CD4-positive, alpha-beta T cell treated with Interleukin-4 for 4 hours (primary cell): ENCODE measurements at regions not wholly inside any gene's neighbourhood (a gene's known extent, or its start where the extent isn't known, plus 50 kb on each side); places are given as distances from the start of the nearest gene placed in this dataset.
"Not testable (repeated sequence)": the region's sequence is repeated elsewhere in the genome, so short reads cannot be mapped to it uniquely, and the experiment has no call there.

Experiments used
- DNase-seq: peaks from one replicate; pipeline ENCODE4 v3.0.0-alpha.2; 2020

DNA sequence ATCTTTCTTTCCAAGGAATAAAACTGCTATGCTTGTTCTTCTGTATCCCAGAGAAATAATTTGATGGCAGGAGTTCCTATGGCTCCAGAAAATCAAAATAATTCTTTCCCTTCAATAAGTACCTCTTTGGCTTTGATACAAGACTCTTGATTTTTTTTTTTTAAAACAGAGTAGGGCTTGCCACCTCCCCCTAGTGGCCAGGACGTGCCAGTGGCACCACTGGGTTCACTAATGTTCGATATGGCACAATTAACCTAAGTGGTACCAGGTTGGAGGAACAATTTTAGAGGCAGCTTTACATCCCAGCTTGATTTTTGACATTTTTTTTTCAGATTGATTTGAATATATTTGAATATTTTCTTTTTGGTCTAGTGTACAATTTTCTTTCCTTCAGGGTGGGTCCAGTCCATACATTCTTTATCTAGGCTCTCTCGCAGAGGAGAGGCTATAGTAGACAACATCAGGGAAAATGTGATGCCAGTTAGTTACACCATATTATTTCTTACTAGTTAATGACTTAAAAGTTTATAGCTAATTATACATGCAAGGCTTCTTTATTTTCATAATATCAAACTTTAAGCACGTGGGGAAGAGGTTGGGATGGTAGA, 330.9 kb downstream of the S1PR1 start:
- peak; percentile 37 for DNase-seq

DNA sequence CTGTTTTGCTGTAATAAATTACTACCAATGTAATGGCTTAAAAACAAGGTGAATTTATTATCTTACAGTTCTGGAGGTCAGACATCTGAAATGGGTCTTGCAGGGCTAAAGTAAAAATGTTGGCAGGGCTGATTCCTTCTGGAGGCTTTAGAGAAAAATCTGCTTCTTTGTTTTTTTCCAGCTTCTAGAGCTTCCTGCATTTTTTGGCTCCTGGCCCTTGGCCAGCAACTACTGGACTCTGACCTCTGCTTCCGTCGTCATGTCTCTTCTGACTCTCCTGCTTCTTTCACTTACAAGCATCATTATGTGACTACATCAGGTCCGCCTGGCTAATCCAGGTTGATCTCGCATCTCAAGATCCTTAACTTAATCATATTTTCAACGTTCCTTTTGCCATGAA, 350.9 kb downstream of the S1PR1 start:
- no peak for DNase-seq

DNA sequence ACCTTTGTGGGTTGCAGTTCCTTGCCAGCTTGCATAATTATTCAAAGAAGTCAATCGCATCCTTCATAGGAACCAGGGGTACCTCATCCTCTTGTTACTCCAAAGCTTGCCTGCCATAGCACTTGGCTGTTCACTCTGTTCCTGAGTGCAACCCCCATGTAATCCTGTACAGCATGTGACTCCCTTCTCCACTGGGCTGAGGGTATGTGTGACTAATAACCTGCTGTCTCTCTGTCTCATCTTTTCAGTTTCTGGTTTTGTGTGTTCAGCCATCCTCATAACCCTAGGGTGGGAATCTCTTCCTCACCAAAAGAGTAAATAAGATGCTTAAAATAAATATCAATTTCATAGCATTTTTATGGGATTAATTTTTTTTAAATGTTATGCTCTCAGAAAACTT, 351.9 kb downstream of the S1PR1 start:
- DNase-seq, result no peak

DNA sequence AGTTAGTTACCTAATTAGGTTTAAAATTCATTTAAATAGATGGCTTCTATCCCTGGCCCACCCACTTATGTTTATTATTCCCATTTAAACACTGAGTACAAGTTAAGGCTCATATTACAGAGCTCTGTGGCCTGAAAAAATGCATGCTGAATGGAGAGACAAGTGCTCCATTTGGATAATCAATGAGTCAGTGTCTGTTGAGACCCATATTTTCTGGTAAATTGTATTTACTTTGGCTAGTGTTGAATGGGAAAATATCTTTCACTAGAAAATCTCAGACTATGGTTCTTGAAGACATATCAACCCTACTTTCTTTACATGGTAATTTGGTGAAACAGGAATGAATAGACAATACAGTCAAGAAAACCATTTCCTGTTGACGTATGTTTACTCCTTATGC, 356.0 kb downstream of the S1PR1 start:
- DNase-seq, result no peak

DNA sequence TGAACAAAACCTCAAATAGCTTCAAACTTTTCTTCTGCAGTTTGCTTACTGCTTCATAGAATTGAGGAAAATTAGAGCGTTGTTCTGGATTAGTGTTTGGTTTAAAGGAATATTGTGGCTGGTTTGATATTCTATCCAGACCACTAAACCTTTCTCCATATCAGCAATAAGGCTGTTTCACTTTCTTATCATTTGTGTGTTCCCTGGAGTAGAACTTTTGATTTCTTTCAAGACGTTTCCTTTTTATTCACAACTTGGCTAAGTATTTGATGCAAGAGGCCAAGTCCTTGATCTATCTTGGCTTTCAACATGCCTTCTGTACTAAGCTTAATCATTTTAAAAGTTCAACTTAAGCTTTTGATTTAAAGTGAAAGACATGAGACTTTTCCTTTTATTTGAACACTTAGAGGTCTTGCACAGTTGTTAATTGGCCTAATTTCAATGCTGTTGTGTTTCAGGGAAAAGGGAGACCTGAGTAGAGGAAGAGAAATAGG, 359.1 kb downstream of the S1PR1 start:
- no peak for DNase-seq

DNA sequence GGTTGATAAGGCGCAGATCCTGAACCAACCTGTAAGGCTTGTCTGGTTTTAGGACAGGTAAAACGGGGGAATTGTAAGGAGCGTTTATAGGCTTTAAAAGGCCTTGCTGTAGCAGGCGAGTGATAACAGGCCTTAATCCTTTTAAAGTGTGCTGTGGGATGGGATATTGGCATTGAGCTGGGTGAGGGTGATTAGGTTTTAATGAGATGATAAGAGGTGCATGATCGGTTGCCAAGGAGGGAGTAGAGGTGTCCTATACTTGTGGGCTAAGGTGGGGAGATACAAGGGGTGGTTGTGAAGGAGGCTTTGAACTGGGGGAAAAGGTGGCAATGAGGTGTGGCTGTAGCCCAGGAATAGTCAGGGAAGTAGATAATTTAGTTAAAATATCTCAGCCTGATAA, 363.8 kb downstream of the S1PR1 start:
- not testable (repeated sequence) for DNase-seq

DNA sequence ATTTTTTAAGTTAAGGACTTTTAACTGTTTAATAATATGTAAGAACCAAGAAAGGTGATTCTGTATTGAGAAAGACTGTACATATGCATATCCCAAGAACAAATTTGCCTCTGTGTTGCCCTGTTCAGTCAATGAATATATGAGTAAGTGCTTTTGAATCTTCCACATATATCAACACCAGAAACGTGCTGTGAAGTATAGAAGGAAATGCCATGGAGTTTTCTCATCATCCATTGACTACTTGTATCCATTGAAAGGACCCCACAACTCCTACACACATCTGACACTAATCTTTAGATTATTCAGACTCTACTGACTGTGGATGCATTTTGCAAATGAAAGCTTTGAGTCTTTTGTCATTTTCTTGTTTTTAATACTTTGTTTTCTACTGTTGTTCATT, 366.9 kb downstream of the S1PR1 start:
- no peak for DNase-seq

DNA sequence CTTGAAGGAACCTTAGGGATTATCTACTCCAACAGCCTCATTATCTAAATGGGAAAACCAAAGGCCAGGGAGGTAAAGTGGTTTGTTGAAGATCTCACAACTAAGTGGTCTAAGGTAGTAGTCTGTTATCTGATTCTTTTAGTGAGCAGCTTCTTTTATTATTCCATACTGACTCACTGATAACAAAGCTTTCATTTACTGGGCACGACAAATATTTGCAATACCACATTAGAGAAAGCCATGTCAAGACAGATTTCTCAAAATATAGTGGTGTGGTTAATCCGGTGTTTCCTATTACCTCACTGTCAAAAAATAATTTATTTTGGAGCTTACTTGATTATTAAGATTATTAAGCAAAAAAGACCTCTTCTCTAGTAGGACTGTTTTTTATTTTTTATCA, 369.1 kb downstream of the S1PR1 start:
- DNase-seq, result no peak

DNA sequence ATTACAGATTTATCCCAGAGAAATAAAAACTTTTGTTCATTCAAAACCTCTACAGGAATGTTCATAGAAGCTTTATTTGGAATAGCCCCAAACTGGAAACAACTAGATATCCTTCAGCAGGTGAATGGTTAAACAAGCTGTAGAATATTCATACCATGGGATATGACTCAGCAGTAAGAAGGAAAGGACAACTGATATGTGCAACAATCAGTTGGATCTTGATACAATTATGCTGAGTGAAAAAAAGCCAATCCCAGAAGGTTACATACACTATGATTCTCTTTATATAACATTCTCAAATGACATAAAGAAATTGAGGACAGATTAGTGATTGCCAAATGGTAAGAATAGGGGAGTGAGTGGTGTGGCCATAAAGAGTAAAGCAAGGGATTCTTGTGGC, 376.7 kb downstream of the S1PR1 start:
- DNase-seq, result no peak

DNA sequence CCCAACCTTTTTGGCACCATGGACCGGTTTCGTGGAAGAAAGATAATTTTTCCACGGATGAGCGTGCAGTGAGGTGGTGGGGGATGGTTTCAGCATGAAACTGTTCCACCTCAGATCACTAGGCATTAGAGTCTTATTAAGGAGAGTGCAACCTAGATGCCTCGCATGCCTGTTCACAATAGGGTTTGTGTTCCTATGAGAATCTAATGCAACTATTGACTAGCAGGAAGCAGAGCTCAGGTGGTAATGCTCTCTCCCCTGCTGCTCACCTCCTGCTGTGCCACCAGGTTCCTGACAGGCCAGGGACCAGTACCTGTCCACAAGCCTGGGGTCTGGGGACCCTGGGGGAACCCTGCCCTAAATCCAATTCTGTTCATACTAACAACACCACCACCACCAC, 377.8 kb downstream of the OLFM3 start:
- DNase-seq, result no peak

DNA sequence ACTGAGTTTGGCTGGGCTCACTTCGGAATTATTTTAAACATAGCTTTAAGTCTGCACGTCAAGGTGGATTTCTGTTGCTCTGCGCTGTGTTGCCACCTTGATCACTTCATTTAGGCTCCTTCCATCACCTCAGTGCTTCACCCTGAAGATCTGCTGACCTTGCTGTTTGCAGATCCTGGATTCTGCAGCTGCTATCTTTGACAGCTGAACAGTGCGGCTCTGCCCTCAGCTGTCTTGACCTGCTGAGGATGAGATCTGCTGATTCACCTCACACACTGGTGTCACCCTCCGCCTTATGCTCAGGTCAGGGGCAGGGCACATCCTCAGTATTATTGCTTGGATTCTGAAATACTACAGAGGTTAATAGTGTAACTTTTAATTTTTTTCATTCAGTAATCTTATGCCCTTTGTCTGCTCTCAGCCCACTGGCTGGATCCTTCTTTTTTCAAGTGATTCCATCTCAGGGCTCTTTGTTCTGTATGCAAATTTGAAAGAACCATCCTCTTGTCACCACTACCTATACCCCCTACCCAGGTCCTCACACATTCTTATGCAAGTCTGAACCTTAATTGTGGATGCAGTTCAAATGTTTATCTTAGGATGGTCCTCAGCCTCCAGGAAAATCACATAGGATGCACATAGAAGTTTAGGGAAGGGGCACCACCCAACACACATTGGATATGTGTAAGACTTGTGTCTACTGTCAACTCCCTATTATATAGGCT, 364.0 kb downstream of the OLFM3 start:
- no peak for DNase-seq

DNA sequence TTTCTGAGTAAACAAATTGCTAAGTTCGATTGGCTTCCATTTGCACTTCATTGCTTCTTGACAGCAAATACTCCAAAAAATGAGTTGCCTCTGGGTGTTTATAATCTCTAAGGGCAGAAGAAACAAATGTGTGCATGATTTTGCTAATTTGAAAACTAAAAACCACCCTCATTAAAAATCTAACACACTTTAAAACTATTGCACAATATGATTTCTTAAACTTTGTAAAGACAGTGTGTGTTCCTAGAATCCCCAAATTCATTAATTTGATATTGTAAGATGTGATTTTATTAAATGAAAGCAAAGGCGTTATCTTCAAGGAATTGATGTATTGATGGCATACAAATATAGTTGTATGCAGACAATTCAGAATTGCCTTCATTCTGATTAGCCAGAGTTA, 350.9 kb downstream of the OLFM3 start:
- no peak for DNase-seq

DNA sequence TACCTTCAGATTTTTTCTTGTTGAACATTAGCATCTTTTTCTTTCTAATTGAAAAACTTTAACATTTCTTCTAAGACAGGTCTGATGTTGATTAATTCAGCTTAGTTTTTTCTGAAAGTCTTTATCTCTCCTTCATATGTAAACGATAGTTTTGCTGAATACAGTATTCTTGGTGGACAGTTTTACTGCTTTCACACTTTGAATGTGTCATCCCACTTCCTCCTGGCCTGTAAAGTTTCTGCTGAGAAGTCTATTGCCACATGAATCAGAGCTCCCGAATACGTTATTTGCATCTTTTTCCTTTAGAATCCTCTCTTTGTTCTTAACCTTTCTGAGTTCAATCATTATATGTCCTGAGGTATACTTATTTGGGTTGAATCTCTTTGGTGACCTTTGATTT, 344.2 kb downstream of the OLFM3 start:
- no peak for DNase-seq

DNA sequence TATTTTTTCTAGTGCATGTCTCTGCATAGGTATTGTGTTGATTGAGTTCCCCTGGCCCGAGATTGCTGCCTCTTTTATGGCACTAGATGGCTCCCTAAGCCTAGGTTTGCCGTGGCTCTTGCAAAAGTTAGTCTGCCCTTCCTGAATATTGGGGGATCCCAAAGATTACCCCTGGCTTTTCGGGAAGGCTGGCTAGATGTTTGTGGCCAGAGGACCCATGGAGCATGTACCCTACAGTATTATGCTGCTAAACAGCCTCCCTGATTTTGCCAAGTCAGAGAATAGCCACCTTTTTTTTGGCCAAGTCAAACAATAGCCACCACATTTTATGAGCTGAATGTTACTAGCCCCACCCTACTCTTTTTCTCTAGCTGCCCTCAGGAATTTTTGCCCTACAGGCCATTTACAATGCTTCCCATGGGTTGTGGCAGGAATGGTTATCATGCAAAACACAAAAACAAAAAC, 343.2 kb downstream of the OLFM3 start:
- DNase-seq, result no peak

DNA sequence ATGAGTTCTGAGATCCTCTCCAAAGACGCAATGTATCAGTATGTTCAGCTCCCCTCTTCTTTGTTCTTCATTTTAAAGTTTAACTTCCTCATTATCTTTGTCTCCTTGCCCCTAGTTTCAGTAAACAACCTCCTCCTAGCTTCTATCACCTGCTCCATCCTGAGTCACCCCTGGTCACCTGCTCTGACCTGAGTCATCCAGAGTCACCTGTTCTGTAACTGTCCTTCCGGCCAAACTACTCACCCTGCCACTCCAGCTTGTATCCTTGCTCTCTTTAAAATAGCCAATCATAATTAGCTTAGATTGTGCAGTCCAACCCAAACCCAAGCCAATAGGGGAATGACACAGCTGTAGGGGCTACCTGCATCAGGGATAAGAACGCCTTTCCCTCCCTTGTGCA, 332.0 kb downstream of the OLFM3 start:
- no peak for DNase-seq

DNA sequence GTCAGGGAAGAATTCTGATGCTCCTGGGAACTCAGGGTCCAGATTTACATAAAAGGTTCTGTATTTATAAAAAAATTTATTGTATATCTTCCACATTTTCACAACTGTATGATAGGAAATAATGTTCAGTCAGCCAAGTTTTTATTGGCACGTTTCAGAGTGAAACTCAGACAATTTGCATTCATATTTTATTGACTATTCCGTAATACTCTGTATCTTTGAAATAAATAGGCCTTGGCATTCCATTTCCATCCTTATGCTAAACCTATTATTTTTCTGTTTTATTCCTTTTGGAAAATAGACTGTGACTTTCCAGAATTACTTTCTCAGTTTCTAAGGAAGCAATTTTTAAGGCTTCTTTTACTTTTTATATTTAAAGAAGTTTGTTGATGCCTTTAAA, 329.0 kb downstream of the OLFM3 start:
- no peak for DNase-seq

DNA sequence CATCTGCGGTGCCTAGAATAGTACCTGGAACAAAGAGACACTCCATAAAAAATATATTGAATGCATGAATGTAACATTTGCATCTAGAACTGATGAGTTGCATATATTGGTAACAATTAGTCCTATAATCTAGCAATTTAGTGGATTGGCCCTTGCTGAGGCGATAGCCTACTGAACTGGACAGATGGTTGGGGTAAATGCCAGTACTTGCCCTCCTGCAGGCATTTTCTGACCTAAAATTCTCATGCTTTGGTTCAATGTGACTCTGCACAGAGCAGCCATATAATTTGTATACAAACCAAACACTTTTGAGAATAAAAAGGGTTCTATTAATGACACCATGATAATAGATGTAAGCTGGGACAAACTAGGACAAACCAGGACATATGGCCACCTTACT, 313.6 kb downstream of the OLFM3 start:
- no peak for DNase-seq

DNA sequence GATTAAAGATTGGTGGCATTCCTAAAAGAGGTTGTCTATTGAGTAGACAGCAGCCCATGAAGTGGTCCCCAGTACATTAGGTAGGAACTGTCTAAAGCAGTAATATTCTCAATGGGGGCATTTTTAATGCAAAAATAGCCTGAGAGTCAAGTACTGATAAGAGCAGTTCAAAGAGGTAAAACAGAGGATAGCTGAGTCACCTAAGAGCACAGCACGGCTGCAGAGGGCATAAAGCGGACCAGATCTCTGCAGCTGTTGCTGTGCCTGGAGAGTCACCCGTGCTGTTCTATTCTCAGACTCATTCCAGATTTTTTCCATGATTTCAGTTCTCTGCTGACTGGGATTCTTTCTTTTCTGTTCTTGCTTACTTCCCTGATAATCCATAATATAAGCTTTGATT, 313.2 kb downstream of the OLFM3 start:
- no peak for DNase-seq

DNA sequence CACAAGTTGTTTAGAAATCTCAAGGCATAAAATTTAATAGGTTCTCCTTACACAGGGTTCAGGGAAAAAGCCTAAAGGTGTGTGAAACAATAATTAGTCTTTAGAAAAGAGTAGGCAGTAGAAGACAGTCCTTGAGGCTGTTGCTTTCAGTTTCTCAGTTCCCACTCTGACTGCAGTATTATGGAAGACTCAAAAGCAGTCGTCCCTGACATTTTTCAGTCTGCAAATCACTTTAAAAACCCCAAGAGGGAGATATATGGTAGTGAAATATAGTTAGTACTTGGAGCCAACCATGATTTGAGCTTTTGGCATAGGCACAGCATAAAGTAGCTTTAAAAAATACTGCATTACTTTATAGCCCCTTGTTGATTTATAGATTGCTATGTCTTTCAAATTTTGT, 299.7 kb downstream of the OLFM3 start:
- no peak for DNase-seq

DNA sequence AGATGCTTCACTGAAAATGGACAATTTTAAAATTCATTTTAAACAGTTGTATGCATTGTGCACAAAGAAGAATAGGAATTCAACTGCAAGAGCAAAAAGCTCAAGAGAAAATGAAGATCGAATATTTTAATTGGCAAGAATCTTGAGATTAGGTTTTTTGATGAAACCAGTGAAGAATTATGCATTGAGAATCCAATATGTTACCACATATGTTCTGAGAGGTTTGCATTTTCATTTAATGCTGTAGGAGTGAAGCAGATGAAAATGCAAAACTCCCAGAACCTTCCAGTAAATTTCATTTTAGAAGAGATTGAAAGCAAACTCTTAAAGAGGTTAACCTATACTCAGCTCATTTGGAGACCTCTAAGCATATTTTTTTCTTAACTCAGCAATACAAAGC, 298.0 kb downstream of the OLFM3 start:
- DNase-seq, result no peak

DNA sequence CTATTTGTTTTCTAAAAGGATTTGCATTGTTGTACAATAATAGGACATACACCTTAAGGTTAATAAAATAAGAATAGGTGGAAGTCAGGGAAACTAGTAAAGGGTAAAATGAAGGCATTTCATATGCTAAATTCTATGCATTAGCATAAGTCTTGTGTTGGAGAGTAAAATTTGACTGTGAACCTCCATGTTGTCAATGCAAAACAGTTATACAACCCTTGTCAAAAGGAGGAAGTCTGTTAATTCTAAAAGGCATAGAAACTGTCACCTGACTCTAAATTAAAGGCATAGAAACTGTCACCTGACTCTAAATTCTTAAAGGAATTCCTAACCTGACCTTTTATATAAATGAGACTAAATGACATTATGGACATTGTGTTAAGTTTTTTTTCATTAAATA, 291.8 kb downstream of the OLFM3 start:
- DNase-seq, result no peak

DNA sequence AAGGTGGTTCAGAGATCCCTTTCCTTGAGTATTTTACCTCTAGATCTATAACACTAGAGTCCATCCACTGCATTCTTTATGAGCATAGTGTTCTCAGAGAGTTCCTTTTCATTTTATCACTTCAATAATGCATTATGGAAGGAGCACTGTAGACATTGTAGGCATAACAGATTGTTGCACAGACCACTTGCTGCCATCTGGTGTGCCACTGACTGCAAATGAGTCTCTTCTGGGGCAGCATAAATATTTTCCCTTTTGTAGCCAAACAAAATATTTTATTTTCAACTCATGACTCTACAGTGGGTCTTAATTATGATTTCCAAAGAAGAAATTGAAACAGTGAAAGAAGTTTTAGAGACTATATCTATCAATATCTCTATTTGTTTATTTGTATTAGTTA, 290.4 kb downstream of the OLFM3 start:
- DNase-seq, result no peak

DNA sequence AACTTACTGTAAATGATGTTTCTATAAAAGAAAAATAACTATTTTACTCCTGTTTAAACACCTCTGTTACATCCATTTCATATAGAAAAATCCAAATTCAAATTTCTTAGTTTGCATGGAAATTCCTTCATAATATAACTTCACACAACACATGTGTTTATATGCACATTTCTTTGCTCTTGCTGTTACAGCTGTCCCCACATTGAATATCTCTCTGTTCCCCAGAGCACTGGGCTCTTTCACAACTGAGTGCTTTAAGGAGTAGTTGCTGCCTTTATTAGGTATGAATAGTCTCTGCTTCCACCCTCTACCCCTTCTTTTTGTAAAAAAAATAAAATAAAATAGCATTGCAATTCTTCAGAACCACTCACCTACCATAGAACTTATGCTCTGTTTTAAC, 287.0 kb downstream of the OLFM3 start:
- no peak for DNase-seq

DNA sequence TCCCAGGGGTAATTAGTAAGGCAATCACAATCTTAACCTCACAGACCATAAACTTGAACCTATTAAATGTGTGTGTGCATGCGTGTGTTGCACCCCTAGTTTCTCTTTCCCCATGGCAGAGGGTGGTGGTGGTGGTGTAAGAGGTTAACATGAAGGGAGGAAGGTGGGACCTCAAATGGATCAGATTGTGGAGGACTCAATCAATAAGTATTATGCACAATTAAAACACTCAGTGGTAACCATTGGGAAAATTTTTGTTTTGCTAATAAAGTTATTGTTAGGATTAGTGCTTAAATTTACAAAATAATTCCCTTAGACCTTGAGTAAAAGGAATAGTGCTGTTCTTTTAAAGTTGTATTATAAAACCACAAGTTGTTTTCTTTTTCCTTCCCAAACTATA, 283.0 kb downstream of the OLFM3 start:
- DNase-seq, result no peak

DNA sequence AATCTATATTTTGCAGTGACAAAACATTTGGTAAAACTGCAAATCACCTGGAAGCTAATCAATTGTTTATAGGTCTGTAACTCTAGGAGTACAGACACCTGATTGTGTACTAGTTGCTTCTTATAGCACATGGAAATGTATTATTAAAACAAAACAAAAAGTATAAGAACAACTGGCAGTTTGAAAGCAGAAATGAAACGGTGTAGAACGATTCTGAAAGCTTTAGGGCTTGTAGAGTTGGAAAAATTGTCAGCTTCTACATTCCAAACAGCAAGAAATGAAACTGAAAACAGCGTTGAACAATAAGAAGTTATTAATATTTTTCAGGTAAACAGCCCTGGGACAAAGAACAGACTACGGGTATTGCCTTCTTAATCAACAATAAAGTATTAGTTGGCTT, 273.3 kb downstream of the OLFM3 start:
- no peak for DNase-seq
